ENCODE measurements at regions not wholly inside any gene's neighbourhood (a gene's known extent, or its start where the extent isn't known, plus 50 kb on each side); places are given as distances from the start of the nearest gene placed in this dataset.
"Not testable (repeated sequence)": the region's sequence is repeated elsewhere in the genome, so short reads cannot be mapped to it uniquely, and the experiment has no call there.

DNA sequence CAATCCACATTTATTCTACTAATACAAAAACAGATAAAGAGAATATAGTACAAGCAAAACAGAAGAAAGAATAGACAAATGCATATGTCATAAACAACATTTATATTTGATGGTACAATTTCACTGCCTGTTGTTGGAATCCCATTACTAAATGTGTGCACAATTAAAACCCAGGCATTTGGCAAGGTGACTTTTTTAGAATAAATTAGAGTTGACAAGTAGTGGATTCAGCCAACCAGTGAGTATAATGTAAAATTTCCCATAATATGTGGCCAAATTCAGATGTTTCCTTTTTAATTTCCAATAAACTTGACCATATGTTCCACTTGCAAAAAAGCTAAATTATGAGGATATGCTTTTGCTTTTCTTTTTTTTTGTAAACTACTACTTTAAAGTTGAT lies 1578.8 kb downstream of the OLFM4 start:
- no peak overlapping the region for H2AFZ ChIP-seq (ENCODE audit: low read length)
- H3K79me2 ChIP-seq (ENCODE audit: insufficient read depth, low read depth, low read length), result no peaks in the 10 kb centered on the region
- H4K20me1 ChIP-seq (ENCODE audit: insufficient read depth, low read length), result no peaks in the 10 kb centered on the region
- intact Hi-C loops (cut with micrococcal nuclease; ENCODE audit: unreplicated experiment), result no loop called here
- no peak for DNase-seq (ENCODE audit: low spot score)
- ChIA-PET POLR2A (no interaction called here), CTCF (ENCODE audit: unreplicated experiment) (no interaction called here)
- H3K9me2 ChIP-seq (ENCODE audit: insufficient read depth, low read length), result no peaks in the 10 kb centered on the region
- H3K4me1 ChIP-seq (ENCODE audit: insufficient read depth, low read length, poor library complexity, severe bottlenecking), result no peaks in the 10 kb centered on the region
- H3K9me3 ChIP-seq (ENCODE audit: low read length), result no peaks in the 10 kb centered on the region
- TF ChIP-seq, protein P1, sequence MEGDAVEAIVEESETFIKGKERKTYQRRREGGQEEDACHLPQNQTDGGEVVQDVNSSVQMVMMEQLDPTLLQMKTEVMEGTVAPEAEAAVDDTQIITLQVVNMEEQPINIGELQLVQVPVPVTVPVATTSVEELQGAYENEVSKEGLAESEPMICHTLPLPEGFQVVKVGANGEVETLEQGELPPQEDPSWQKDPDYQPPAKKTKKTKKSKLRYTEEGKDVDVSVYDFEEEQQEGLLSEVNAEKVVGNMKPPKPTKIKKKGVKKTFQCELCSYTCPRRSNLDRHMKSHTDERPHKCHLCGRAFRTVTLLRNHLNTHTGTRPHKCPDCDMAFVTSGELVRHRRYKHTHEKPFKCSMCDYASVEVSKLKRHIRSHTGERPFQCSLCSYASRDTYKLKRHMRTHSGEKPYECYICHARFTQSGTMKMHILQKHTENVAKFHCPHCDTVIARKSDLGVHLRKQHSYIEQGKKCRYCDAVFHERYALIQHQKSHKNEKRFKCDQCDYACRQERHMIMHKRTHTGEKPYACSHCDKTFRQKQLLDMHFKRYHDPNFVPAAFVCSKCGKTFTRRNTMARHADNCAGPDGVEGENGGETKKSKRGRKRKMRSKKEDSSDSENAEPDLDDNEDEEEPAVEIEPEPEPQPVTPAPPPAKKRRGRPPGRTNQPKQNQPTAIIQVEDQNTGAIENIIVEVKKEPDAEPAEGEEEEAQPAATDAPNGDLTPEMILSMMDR (conservative IDR thresholded peaks at IDR 0.05; ENCODE audit: low read length), result no peak
- TF ChIP-seq EZH2phosphoT487 (IDR thresholded peaks at IDR 0.05; ENCODE audit: borderline replicate concordance, low read depth, low read length), result no peak
- no peak overlapping the region for H3K27ac ChIP-seq (ENCODE audit: low read depth, low read length, poor library complexity, severe bottlenecking)
- H3K4me3 ChIP-seq (ENCODE audit: low read depth, low read length, poor library complexity, severe bottlenecking), result no peak overlapping the region
- no peaks in the 10 kb centered on the region for H3K36me3 ChIP-seq (ENCODE audit: insufficient read depth, low read length)
- BruUV-seq (replicated peaks), result no TSS peak
- H3K4me2 ChIP-seq (ENCODE audit: low read length), result no peak overlapping the region

DNA sequence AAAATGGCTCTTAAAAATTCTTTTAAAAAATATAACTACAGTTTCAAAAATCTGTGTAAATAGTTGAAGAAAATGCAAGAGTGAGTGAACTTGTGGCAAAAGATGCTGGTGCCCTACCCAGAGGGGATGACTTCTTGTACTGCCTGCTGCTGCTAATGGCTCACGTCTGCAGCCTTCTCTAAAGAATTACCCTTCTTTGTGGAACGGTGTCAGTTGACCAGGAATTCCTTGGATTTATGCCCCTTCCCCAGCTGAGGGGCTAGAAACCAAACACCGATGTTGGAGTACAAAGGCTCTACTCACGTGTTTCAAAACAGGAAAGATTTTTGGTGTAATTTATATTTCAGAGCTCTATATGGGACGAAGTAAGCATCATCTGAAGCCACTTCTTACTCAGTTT lies 1582.8 kb downstream of the OLFM4 start:
- Histone ChIP-seq H3K4me3 (ENCODE audit: low read depth, low read length, poor library complexity, severe bottlenecking) (no peak overlapping the region), H3K4me2 (ENCODE audit: low read length) (no peak overlapping the region), H3K9me2 (ENCODE audit: insufficient read depth, low read length) (no peaks in the 10 kb centered on the region), H3K9me3 (ENCODE audit: low read length) (no peaks in the 10 kb centered on the region), H4K20me1 (ENCODE audit: insufficient read depth, low read length) (no peaks in the 10 kb centered on the region), H3K4me1 (ENCODE audit: insufficient read depth, low read length, poor library complexity, severe bottlenecking) (no peaks in the 10 kb centered on the region), H3K27ac (ENCODE audit: low read depth, low read length, poor library complexity, severe bottlenecking) (no peak overlapping the region), H3K36me3 (ENCODE audit: insufficient read depth, low read length) (no peaks in the 10 kb centered on the region), H3K79me2 (ENCODE audit: insufficient read depth, low read depth, low read length) (no peaks in the 10 kb centered on the region), H2AFZ (ENCODE audit: low read length) (no peak overlapping the region)
- ChIA-PET POLR2A (interaction anchor here (3.1 kb wide), 1 partner anchor 10 kb away, joined by 10 read pairs; no protein-coding TSS in a partner anchor), CTCF (ENCODE audit: unreplicated experiment) (no interaction called here)
- intact Hi-C loops (cut with micrococcal nuclease; ENCODE audit: unreplicated experiment), result no loop called here
- no peak for TF ChIP-seq EZH2phosphoT487 (IDR thresholded peaks at IDR 0.05; ENCODE audit: borderline replicate concordance, low read depth, low read length)
- TF ChIP-seq, protein P1 (conservative IDR thresholded peaks at IDR 0.05; ENCODE audit: low read length), result no peak
- BruUV-seq (replicated peaks), result no TSS peak
- no peak for DNase-seq (ENCODE audit: low spot score)

DNA sequence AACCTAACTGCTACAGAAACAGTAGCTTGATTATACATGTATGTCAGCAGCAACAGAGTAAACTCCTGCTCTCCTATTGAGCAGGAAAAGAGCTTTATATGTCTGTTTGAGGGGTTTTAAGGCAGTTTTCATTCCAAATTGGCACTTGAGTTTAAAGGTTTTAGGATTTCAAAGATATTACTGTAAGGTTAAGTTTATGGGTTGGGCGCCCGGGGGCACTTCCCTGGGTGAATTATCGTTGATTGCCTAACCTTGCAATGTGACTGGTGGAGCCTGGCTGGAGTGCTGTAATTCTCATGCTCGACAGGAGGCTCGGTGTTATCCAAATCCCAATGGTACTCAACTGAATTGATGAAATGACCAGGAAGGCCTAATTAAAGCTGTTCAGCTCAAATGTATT lies 1586.1 kb downstream of the OLFM4 start:
- Histone ChIP-seq H2AFZ (ENCODE audit: low read length) (no peak overlapping the region), H4K20me1 (ENCODE audit: insufficient read depth, low read length) (no peaks in the 10 kb centered on the region), H3K27ac (ENCODE audit: low read depth, low read length, poor library complexity, severe bottlenecking) (no peak overlapping the region), H3K9me3 (ENCODE audit: low read length) (no peaks in the 10 kb centered on the region), H3K4me3 (ENCODE audit: low read depth, low read length, poor library complexity, severe bottlenecking) (no peak overlapping the region), H3K79me2 (ENCODE audit: insufficient read depth, low read depth, low read length) (no peaks in the 10 kb centered on the region), H3K36me3 (ENCODE audit: insufficient read depth, low read length) (no peaks in the 10 kb centered on the region), H3K4me2 (ENCODE audit: low read length) (no peak overlapping the region), H3K9me2 (ENCODE audit: insufficient read depth, low read length) (no peaks in the 10 kb centered on the region), H3K4me1 (ENCODE audit: insufficient read depth, low read length, poor library complexity, severe bottlenecking) (no peaks in the 10 kb centered on the region)
- no TSS peak for BruUV-seq (replicated peaks)
- no peak for DNase-seq (ENCODE audit: low spot score)
- CTCF ChIA-PET (ENCODE audit: unreplicated experiment), result no interaction called here
- intact Hi-C loops (cut with micrococcal nuclease; ENCODE audit: unreplicated experiment), result no loop called here
- POLR2A ChIA-PET, result no interaction called here
- no peak for TF ChIP-seq EZH2phosphoT487 (IDR thresholded peaks at IDR 0.05; ENCODE audit: borderline replicate concordance, low read depth, low read length)
- TF ChIP-seq, protein P1 (conservative IDR thresholded peaks at IDR 0.05; ENCODE audit: low read length), result no peak

DNA sequence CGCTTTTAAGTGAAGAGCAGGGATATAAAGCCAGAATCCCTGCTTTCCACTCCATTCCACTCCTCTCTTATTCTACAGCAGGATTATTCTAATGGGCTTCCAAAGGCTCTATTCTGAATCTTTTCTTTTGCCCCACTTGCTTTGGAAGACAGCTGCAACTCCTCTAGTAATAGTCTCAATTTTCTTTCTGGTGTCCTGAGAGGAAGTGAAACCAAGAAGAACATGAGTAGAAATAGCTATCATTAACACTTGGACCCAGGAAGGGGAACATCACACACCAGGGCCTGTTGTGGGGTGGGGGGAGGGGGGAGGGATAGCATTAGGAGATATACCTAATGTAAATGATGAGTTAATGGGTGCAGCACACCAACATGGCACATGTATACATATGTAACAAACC lies 1597.9 kb downstream of the OLFM4 start:
- H3K36me3 ChIP-seq (ENCODE audit: insufficient read depth, low read length); H3K79me2 ChIP-seq (ENCODE audit: insufficient read depth, low read depth, low read length); intact Hi-C loops (cut with micrococcal nuclease; ENCODE audit: unreplicated experiment); H2AFZ ChIP-seq (ENCODE audit: low read length); H3K9me3 ChIP-seq (ENCODE audit: low read length); CTCF ChIA-PET (ENCODE audit: unreplicated experiment); H3K9me2 ChIP-seq (ENCODE audit: insufficient read depth, low read length); DNase-seq (ENCODE audit: low spot score); BruUV-seq (replicated peaks); POLR2A ChIA-PET; H3K27ac ChIP-seq (ENCODE audit: low read depth, low read length, poor library complexity, severe bottlenecking); H3K4me1 ChIP-seq (ENCODE audit: insufficient read depth, low read length, poor library complexity, severe bottlenecking); H3K4me2 ChIP-seq (ENCODE audit: low read length); H4K20me1 ChIP-seq (ENCODE audit: insufficient read depth, low read length); H3K4me3 ChIP-seq (ENCODE audit: low read depth, low read length, poor library complexity, severe bottlenecking): not testable (repeated sequence)
